ENCODE measurements at regions not wholly inside any gene's neighbourhood (a gene's known extent, or its start where the extent isn't known, plus 50 kb on each side); places are given as distances from the start of the nearest gene placed in this dataset.

DNA sequence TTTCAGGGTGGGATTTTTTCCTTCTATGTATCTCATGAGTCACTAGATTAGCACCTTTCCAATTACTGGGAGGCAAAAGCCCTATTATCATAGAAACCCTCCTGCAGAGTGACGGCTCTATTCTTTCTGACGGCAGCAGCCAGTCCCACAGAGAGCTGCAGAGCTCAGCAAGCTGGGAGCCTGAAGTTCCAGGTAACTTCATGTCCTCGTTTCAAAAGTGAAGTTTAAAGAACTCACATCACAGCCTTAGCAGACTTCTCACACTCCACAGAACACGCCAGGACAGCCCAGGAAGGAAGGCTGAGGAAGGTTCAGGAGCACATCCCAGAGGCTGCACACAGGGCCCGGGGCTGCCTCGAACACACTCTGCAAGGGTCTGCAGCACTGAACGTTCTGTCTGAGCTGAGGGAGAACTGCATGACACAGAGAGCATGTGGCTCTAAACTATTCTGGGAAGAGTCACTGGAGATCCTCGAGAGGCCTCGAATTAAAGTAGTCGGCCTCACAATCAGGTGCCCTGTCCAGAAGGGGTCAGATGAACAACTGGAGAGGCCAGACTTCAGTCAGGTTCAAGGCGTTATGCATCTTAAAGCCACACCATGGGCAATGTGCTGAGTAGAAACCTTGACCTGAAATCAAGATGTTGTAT is 104.2 kb upstream of the DRD2 start:
- no peak for DNase-seq (ENCODE audit: low spot score)

DNA sequence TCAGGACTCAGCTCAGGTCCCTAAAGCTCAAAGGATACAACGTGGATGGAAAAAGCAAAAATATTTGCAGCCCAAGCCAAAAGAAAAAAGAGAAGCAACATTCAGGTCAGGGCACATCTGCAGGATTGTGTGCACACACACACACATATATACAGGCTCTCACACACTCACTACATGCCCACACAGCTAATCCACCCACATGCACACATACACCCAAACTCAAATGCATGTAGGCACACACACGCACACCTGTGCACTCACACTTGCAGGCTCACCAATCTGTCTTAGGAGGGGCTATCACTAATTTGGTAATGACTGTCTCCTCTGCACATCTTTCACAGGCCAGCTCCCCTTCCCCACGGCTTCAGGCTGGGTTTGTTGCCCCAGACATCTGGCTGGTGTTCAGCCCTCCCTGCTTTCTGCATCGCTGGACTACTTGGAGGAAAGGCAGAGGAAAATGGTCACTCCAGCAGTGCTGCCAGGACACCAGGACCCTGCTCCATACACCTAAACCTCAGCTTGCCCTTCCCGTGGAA is 103.6 kb upstream of the DRD2 start:
- DNase-seq (ENCODE audit: low spot score), result no peak

DNA sequence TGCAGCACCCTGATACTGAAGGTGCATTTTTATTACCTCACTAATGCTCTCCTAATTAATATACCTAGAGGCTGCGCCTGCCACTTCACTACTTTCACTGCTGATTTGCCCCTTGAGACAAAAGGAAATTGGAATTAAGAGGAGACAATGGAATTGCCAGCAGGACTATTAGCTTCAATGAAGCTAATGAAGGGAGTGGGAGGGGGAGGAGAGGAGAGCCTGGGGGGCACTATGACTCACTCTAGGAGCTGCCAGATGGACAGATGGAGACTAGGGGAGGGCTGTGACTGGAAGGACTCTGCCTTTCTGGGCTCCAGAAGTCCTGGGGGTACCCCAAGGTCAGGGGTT is 102.8 kb upstream of the DRD2 start:
- no peak for DNase-seq (ENCODE audit: low spot score)

DNA sequence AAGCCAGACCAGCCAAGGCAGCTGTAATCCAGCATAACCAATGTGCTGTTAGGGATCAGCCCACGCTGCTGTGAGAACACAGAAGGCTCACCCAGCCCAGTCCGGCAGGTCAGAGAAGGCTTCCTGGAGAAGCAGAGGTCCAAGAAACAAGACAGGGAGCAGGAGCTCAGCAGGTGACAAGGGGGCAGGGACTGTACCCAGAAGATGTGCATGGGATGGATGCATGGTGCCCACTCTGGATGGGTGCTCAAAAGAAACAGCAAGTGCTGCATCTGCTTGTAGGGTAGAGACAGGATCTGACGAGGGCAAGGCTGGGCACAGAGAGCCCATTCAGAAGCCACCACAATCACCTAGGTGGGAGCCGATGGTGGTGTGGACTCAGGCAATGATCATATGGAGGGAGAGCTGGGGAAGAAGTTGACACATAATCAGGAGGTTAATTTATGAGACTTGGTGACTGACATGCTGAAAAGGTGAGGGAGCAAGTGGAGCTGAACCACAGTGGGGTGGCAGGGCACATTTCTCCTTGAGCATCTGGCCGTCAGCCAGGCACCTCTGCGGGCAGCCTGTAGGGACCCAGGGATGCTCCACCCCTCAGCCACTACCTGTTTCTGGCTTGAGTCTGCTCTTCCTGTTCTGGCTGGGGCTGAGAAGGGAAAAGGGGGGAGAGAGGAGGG is 102.3 kb upstream of the DRD2 start:
- no peak for DNase-seq (ENCODE audit: low spot score)

DNA sequence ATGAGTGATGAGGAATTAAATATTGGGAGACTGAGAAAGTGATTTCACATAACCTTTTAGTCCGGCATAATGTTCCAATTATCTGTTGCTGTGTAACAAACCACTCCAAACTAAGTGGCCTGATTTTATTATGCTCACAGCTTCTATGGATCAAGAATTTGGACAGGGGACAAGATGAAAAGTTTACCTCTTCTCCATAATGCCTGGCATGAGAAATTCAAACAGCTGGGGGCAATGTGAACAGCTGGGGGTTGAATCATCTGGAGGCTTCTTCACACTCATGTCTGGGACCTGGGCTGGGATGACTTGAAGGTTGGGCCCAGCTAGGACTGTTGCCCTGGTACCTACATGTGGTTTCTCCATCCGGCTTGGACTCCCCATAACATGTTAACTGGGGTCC is 99.4 kb upstream of the DRD2 start:
- DNase-seq (ENCODE audit: low spot score), result no peak

DNA sequence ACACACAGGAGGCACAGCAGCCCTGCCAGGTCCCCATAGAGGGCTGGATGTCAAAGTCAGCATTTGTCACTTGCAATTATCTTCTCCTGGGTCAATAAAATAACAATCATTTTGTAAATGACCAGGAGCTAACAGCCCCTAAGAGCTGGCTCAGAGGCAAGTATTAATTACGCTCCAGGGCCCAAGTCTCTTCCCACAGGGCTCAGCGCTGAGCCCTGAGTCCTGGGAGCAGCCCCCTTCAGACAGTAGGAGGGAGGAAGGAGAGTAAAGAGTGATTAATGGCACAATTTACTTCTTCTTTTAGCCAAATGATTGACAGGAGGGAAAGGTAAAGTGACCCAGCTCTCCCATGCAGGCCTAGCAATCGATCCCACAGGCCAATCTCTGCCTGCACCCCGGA is 99.0 kb upstream of the DRD2 start:
- no peak for DNase-seq (ENCODE audit: low spot score)

DNA sequence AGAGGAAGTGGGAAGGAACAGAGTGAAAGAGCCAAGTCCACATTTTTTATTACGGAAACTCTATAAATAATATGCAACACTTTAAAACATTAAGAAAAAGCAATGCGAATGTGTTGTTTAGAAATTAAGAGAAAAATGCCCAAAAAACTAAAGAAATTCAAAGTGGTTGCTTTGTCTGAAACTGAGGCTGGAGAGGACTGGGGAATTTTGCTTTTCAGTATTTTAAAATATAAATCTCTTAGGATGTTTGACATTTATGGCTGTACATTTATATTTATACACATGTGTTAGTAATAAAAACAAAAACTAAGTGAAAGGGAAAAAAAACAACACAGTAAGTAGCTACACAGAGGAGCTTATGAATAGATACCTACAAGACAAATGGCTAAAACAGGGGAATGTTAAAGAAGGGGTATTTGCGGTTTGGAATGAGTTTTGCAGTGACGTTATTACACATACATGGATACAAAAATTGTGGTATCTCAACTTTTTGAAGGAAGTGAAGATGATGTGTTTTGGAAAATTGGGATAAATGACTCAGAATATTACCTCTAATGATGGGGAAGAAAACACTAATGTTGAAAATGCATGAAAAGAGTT is 97.0 kb upstream of the DRD2 start:
- no peak for DNase-seq (ENCODE audit: low spot score)

DNA sequence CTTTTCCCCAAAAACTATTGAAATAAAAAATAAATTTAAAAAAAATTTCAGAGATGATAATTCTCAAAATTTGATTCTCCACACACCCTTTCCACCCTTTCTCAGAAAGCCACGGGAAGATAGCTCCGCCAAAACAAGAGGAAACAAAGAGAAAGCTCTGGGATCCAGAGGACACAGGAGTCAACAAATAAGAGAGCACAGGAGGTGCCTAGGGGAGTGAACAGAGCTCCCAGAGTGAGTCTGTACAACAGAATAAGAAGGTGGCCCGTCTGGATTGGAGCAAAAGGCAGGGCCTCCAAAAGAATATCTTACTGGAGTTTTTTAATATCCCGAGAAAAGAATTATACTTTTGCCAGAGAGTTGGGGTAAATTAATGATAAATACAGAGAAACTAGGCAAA is 96.3 kb upstream of the DRD2 start:
- DNase-seq (ENCODE audit: low spot score), result no peak

DNA sequence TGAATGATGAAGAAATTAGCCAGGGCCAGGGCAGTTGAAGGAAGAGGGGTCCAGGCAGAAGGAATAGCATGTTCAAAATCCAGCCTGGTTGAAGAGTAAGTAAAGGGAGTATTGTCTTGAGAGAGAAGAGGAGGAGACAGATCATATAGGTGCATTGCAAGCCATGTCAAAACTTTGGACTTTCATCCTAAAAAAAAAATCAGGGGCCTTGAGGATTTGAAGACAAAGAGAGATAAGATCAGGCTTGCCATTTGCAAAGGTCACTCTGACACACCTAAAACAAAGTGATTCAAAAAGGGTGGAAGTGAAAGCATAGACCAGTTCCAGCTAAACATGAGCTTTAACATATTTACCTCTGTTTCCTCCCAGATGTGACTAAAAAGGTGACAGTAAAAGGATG is 95.7 kb upstream of the DRD2 start:
- DNase-seq (ENCODE audit: low spot score), result no peak

DNA sequence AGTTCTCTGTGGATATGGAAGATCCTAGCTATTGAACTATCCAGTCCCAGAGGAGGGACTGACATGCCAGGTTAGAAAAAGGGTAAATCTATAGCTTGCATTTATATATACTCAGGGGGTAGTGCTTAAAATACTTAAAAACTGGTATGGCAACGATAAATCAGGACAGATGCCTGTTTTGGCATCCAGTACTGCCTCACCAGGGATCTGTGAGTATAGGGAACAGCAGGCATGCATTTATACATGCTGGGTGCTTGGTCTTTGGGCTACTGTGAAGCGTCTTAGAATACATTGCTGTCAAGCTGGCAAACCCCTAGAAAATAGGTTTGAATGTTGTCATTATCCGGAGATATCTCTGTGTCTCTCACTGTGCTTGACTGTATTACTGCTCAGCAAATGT is 94.2 kb upstream of the DRD2 start:
- DNase-seq (ENCODE audit: low spot score), result no peak

DNA sequence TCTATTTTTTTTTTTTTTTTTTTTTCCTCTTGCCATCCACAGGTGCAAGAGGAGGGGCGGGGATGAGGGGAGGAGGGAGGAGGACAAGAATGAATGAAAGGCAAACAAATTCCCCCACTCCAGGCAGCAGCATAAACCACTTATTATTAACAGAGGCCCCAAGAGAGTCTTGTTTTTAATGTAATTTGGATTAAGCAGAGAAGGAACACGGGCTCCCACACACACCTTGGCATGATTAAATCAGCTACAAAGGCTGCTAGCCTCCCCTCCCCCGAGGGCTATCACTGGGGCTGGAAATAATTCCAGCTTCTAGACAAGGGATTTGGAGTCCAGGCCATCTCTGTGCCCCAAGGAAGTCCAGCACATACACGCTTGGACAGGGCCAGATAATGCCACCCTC is 93.4 kb upstream of the DRD2 start:
- DNase-seq (ENCODE audit: low spot score), result no peak

DNA sequence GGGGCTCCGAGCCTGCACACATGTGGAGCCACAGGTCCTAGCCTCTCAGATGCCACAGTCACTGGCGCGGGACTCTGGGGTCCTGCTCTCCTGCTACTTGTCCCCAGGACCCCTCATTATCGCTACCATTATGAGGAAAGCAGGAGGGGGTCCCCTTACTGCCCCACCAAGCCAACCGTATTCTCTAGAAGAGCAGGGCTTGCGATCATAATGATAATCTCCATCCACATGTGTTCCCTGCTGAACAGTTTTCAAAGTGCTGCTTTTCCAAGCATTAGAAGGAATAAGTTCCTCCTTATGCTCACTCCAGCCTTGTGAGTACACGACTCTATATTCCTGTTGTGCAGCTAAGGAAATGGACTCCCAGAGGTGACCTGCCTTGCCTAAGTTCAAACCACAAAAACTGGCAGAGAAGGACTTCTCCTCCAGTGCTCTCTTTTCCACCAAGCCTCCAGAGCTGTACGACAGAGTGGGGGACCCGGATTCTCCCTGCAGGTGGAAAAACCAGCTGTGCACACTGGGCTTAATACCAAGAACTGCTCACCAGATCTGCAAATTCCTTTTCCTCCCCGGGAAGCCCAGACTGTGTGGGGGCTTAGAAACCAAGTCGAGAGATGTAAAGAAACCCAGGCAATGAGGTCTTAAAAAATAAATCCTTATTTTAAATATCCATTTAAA is 92.8 kb upstream of the DRD2 start:
- no peak for DNase-seq (ENCODE audit: low spot score)

DNA sequence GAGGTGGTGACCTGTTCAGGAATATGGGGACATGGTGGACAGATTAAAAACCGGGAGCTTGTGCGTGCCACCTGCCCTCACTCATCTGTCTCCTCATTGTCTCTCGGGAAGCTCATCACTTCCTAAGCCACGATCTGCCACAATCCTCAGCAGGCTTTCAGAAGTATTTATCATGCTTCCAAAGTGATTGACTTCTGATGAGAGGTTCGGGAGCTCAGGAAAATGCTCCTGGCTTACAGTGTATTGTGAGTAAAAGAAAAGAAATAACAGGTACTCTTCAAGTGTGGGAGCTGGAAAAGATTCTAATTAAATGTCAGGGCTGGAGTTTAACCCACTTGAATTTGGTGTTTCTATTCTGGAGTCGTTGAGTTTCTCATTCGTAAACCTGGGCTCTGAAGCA is 91.9 kb upstream of the DRD2 start:
- DNase-seq (ENCODE audit: low spot score), result no peak

DNA sequence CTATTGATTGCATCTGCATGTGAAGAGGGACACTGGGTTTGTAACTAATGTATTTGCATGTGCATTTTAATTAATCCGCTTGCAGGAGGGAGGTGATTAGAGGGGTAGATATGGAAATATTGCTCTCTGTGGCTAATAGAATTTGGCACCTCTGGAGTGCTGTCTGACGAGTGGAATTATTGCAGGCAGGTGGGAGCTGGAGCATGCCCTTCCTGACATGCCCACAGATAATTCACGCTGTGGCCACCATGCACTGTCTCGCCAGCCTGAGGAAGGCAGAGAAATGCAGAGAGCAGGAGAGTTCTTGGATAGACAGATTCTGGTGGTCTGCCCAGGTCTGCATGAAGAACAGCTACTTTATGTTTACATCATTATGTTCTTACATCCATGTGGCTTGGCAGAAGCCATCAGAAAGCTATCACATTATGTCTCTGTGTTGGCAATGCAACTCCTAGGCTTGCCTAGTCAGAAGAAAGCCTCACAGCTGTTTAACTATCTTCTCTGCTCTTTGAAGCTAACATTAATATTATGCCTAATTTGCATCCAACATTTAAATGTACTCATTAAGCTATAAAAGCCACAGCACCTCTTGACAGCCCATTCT is 89.4 kb upstream of the DRD2 start:
- DNase-seq (ENCODE audit: low spot score), result no peak

DNA sequence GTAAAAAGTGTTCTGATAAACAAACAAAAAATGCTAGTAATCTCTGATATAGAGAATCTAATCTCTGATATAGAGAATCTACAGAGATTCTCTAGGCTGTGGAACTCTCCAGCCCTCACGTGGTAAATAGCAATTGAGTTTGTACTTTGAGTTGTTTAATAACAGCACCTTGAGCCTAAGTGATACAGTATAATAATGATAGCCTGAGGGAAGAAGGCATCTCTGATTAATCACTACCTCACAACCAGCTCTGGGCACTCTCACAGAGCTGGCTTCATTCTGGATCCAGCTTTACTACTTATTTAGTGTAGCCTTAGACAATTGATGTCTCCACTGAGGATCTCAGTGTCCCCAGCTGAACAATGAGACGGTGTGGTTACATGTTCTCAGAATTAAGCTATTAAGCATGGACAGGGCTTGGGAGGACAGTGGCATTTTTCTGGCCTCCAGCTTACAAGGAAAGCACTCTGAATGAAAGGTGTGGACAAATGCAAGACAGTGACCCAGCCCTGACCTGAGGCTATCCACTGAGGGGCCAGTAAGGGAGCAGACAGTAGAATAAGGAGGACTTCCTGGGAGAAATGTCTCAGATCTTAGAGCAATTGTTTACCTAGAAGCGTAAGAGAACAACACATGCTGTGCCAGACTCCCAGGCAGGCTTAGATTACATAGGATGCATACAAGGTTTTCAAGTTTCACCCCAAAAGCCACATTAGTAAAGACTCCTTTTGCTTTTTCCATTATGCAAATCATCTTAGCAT is 88.7 kb upstream of the DRD2 start:
- no peak for DNase-seq (ENCODE audit: low spot score)

DNA sequence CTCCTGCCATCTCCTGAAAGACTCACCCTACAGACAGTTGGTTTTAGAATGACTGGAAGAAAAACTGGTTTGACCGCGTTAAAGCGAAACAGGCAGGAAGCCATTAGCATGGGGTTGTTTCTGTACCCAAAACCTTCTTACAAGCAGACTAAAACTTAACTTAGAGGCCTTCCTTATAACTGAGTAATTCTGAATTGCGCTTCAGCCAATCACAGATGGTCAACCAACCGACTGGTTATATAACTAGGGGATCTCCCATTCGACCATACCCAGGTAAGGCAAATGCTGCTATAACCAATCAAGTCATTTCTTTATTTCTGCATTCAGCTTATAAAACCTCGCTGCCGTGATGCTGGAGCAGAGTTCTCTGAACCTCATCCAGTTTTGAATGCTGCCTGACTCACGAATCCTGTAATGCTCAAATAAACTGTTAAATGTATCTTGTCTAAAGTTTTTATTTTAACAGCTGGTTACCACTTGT is 87.8 kb upstream of the DRD2 start:
- DNase-seq (ENCODE audit: low spot score), result no peak

DNA sequence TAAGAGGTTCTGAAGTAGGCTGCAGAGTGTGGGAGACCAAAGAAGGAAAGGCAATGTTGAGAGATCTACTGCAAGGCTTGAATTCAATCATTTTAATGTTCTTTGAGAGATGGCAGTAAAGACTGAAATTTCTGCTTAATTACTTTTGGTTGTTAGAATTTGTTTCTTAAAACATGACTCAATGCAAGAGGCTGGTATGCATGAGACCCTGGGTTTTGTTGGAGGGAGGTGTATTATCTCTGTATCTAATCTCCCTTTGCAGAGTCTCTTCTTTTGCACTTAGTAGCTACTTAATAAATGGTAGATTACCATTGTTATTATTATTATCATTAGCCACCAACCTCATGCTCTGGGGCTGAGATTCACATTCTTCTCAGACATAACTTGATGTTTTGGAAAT is 87.4 kb upstream of the DRD2 start:
- DNase-seq (ENCODE audit: low spot score), result no peak

DNA sequence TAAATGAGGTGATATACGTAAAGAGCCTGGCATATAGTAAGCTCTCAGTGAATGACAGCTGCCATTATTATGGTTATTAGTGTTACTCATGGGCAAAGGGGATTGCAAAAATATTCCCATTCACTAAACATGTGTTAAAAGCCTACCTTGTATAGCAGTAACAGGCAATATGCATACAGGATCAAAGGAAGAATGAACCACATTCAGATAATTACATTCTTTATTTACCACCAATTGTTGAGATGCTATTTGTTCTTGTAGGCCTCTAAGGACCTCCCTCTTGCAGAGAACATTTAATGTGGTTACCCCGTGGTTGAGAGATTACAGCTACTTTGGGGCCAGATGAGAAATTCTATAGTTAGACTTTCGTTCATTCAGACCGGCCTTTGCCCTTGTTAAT is 82.7 kb upstream of the DRD2 start:
- DNase-seq (ENCODE audit: low spot score), result no peak

DNA sequence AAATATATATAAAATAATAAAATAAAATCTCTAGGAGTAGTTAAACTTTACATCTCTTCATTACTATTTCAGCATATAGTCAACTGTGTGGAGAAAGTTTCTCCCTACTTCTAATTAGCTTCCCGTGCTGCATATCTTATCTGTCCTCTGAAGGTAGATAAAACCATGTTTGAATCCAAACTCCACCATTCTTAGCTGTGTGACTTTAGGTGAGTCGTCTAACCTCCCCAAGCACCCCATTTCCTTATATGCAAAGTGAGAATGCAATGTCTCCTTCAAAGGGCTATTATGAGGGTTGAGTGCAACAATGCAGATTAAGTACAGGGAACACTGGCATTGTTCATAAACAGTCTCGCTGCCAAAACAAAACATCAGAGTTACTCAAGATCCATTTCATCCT is 80.8 kb upstream of the DRD2 start:
- DNase-seq (ENCODE audit: low spot score), result no peak

DNA sequence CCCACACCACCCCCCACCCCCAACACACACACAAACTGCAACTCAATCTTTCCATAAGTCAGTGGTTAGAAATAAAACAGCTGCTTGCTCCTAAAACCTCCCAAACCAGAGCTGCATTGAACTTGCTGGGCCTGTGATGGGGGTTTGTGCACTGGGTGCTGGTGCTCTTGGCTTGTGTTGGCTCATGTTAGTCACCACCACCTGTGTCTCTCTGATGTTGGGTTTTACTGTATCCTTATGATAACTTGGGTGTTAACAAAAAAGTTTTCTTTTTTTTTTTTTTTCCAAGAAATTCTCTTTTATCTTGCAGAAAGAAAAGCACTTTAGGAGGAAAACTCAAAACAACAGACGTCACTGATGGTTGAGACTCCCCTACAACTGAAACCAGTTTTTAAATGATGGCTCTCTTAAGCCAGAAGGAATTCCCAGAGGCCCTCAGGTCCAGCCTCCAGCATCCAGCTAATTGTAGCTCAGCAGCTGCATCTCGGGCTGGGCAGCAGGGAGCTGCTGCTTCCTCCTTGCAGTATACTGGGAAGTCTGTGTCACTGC is 79.9 kb upstream of the DRD2 start:
- no peak for DNase-seq (ENCODE audit: low spot score)

DNA sequence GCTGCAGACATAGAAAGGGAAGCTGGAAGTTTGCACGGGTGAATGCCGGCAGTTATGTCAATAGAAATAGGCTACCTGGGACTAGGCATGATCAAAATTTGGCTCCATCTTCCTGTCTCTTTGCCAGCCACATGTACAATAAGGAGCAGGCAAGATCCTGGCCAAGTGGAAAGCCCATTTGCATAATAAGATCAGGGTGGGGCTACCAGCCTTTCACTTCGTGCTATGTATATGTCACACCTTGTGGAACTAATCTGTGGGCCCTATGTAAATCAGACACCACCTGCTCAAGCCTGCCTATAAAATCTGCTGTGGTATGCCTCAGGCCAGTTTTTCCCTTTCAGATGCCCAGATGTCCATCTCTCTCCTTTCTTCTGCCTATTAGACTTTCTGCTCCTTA is 79.3 kb upstream of the DRD2 start:
- DNase-seq (ENCODE audit: low spot score), result no peak

DNA sequence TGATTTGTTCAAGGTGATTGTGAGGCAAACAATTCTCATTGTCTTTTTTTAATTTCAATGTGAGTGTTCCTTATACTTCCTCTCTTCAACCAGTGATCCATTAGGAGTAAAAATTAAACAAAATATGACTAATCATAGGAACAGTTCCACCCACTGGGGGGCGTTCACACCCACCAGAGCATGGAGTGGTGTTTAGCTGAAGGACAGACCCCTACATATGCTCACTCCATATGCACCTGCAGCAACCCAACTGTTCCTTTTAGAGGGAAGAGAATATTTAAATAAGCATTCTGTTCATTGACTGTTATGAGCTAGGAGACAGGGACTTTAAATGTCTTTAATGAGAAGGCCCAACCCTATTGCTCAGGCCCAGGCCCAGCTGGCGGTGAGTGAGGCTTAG is 78.7 kb upstream of the DRD2 start:
- DNase-seq (ENCODE audit: low spot score), result no peak
